Endothelial cell of umbilical vein (primary cell): ENCODE measurements at regions not wholly inside any gene's neighbourhood (a gene's known extent, or its start where the extent isn't known, plus 50 kb on each side); places are given as distances from the start of the nearest gene placed in this dataset.

ENCODE experiments used
- CTCF ChIP-seq, 2 donors: IDR thresholded peaks; 1 replicate in 1 of 2; 2 replicates in 1 of 2; pipeline ENCODE4 v1.5.1; 2011; ENCODE audit warnings: low read length in 2 of 2, mild to moderate bottlenecking in 2 of 2, moderate library complexity in 2 of 2, control low read depth in 1 of 2, inconsistent platforms in 1 of 2, low read depth in 1 of 2; ENCODE audit not compliant: insufficient read depth in 1 of 2; ENCODE audit errors: extremely low read depth in 1 of 2
- JUN ChIP-seq: IDR thresholded peaks from 2 replicates; pipeline ENCODE4 v1.6.1; 2011; ENCODE audit warnings: borderline replicate concordance, low read depth; ENCODE audit not compliant: insufficient read length, insufficient read depth
- POLR2A ChIP-seq: IDR thresholded peaks from 2 replicates; pipeline ENCODE4 v1.6.1; 2012; ENCODE audit warnings: low read depth, mild to moderate bottlenecking, control low read depth, low read length

- TF ChIP-seq JUN (no peak), POLR2A (no peak), CTCF (IDR thresholded peaks at IDR 0.05; ENCODE audit: extremely low read depth in 1 of 2, insufficient read depth in 1 of 2, low read depth in 1 of 2, low read length in 2 of 2) (no peak)
Observed at GRCh38 chr6:22366214-22366613, 69.4 kb upstream of the PRL start.
